ENCODE measurements at regions not wholly inside any gene's neighbourhood (a gene's known extent, or its start where the extent isn't known, plus 50 kb on each side); places are given as distances from the start of the nearest gene placed in this dataset.

DNA sequence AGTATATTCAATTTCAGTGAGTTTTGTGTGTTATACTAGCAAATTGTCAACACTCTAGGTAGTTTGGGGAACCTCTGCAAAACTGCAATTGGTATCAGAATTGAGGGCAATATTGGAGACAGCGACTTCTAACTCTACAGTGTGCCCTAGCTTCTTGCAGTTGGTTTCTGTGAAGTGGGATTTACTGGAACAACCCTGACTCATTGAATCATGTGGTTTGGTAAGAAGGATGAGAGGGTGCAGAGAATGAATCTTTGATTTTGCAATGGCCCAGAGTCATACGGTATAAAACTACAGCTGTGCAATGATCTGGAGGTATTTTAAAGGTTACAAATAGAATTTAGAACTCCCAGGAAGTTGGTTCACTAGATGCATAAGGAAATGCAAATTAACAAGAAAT, 129.1 kb upstream of the PPP1R3A start:
- peaks cover 0 to 28% (median 0%) of the 10 kb centered on the region in 9 donors for H3K4me1 ChIP-seq
- TF ChIP-seq, protein P1, sequence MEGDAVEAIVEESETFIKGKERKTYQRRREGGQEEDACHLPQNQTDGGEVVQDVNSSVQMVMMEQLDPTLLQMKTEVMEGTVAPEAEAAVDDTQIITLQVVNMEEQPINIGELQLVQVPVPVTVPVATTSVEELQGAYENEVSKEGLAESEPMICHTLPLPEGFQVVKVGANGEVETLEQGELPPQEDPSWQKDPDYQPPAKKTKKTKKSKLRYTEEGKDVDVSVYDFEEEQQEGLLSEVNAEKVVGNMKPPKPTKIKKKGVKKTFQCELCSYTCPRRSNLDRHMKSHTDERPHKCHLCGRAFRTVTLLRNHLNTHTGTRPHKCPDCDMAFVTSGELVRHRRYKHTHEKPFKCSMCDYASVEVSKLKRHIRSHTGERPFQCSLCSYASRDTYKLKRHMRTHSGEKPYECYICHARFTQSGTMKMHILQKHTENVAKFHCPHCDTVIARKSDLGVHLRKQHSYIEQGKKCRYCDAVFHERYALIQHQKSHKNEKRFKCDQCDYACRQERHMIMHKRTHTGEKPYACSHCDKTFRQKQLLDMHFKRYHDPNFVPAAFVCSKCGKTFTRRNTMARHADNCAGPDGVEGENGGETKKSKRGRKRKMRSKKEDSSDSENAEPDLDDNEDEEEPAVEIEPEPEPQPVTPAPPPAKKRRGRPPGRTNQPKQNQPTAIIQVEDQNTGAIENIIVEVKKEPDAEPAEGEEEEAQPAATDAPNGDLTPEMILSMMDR (IDR thresholded peaks at IDR 0.05) = no peak
- H3K27me3 ChIP-seq = no peaks in the 10 kb centered on the region
- intact Hi-C loops (cut with DNase I) = loop anchor here in 1 of 10 donors (10.0 kb wide), 1 partner anchor 57 kb away; no protein-coding TSS in a partner anchor
- H3K4me3 ChIP-seq = peak overlapping the region in 7 of 10 donors; percentile 5 to 36 (median 30)
- no peaks in the 10 kb centered on the region for H3K36me3 ChIP-seq
- H3K27ac ChIP-seq = peak overlapping the region in 1 of 10 donors; percentile 57
- DNase-seq (no peak), ATAC-seq (no peak)
- WGBS, 2 donors = 79 to 85% methylated on average over 2 of the region's 2 CpGs
- H3K9me3 ChIP-seq = no peaks in the 10 kb centered on the region

DNA sequence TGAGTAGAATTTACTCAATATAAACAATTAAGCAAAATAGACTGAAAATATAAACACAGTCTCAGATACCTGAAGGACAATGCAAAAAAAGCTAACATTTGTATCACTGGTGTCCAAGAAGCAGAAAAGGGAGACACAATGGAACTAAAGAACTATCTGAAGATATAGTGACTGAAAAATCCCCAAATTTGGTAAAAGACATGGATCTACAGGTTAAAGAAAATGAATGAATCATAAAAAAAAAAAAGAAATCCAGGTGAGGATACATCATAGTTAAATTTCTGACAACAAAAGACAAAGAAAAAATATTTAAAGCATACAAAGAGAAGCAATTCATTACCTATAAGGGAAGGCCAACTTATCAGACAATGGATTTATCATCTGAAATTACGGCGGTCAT, 114.7 kb upstream of the PPP1R3A start:
- no peak overlapping the region for H3K27ac ChIP-seq
- ATAC-seq (no peak), DNase-seq (no peak)
- H3K27me3 ChIP-seq = no peaks in the 10 kb centered on the region
- no peaks in the 10 kb centered on the region for H3K9me3 ChIP-seq
- TF ChIP-seq, protein P1 (IDR thresholded peaks at IDR 0.05) = no peak
- no peaks in the 10 kb centered on the region for H3K36me3 ChIP-seq
- no peaks in the 10 kb centered on the region for H3K4me1 ChIP-seq
- 97 to 98% methylated on average over 2 of the region's 2 CpGs for WGBS, 2 donors
- H3K4me3 ChIP-seq = no peak overlapping the region
- intact Hi-C loops (cut with DNase I) = no loop called here

DNA sequence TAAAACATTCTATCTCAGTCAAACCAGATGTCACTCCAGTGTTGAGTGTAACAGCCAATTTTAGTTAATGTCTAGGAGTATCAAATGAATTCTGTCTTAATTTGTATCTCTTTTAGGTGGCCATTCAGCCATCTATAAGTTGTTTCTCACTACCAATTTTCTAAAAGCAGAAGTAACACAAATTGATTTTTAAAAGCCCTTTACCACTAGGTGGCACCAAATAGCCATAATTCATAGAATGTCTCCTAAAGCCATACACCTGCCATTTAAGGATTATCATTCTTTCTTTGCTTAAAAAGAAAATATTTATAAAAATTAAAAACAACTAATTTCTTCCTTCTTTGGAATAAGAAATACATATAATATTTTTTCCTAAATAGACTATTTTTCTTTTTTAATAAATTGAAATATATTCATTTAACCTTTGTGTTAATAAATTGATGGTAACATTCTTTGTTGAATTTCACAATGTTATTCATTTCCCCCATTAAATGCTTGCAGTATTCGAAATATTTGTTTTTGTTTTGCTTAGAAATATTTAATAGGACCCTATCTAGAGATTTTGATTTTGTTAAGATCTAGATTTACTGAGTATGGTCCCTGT, 107.8 kb upstream of the PPP1R3A start:
- WGBS, 2 donors = 0 to 4% methylated on average over 1 of the region's 1 CpG
- ATAC-seq = no peak
- H3K4me3 ChIP-seq = no peak overlapping the region
- H3K9me3 ChIP-seq = no peaks in the 10 kb centered on the region
- no peaks in the 10 kb centered on the region for H3K4me1 ChIP-seq
- no peaks in the 10 kb centered on the region for H3K36me3 ChIP-seq
- H3K27ac ChIP-seq = no peak overlapping the region
- DNase-seq = peak in 1 of 2 donors; percentile 18
- TF ChIP-seq, protein P1 (IDR thresholded peaks at IDR 0.05) = peak; percentile 39 to 81 (median 70)
- no peaks in the 10 kb centered on the region for H3K27me3 ChIP-seq
- intact Hi-C loops (cut with DNase I) = loop anchor here in 3 of 10 donors (5.0 to 10.0 kb wide), 3 partner anchors 252 to 1888 kb away; no protein-coding TSS in a partner anchor

DNA sequence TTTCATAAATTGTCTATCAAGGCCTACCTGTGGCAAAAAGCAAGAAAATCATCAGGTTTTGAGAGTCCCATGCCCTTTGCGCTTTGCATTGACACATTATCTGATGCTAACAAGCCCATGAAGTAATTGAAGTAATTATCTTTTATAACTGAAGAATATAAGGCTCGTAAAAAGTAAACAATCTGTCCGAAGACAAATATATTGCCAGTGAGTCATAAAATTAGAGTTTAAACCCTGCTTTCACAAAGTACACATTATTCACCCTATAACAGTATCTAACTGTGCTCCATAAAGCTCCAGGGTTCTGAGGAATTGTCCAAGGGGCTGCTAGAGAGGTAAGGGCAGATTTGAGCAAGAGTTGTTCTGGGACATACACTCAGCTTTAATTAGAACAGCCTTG, 102.3 kb upstream of the PPP1R3A start:
- DNase-seq = no peak
- 86 to 88% methylated on average over 3 of the region's 3 CpGs for WGBS, 2 donors

More for the DNA sequence above, 102.3 kb upstream of the PPP1R3A start:
- H3K27ac ChIP-seq = no peak overlapping the region
- no peaks in the 10 kb centered on the region for H3K36me3 ChIP-seq
- no peak for ATAC-seq
- no peak overlapping the region for H3K4me3 ChIP-seq
- no peaks in the 10 kb centered on the region for H3K9me3 ChIP-seq
- intact Hi-C loops (cut with DNase I) = loop anchor here in 2 of 10 donors (10.0 kb wide), 2 partner anchors 246 to 1894 kb away; no protein-coding TSS in a partner anchor
- H3K4me1 ChIP-seq = no peaks in the 10 kb centered on the region
- TF ChIP-seq, protein P1 (IDR thresholded peaks at IDR 0.05) = no peak
- no peaks in the 10 kb centered on the region for H3K27me3 ChIP-seq

All from heart right ventricle (tissue), 16 donors.